B cell (primary cell): ENCODE measurements at regions not wholly inside any gene's neighbourhood (a gene's known extent, or its start where the extent isn't known, plus 50 kb on each side); places are given as distances from the start of the nearest gene placed in this dataset.

Source experiments
- EZH2 ChIP-seq: IDR thresholded peaks from 2 replicates; pipeline ENCODE4 v1.6.1; 2012; ENCODE audit warnings: borderline replicate concordance, low read depth, mild to moderate bottlenecking, moderate library complexity, low read length; ENCODE audit not compliant: insufficient read depth, poor library complexity, severe bottlenecking
- TF ChIP-seq, protein P1 (sequence below): fragments of 200-600 bp; IDR thresholded peaks from one replicate; pipeline ENCODE4 v1.8.0; 2022; ENCODE audit warnings: antibody characterized with exemption, mild to moderate bottlenecking

DNA sequence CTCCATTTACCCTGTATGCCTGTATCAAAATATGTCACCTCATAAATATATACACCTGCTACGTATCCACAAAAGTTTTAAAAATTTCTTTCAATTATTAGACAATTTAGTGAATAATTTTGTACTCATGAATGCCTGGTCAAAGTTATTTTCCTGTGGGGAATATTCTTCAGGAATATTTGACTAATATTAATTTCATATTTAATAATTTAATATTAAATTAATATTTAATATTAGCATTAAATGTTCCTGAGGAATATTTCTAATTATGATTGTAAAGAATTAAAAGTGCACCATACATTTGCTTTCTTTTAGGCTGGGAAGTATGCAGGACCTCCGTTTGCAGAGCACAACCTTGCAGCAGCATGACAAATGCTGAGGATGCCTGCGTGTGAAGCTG lies 422.7 kb downstream of the C3orf38 start:
- no peak for TF ChIP-seq EZH2
- TF ChIP-seq, protein P1, sequence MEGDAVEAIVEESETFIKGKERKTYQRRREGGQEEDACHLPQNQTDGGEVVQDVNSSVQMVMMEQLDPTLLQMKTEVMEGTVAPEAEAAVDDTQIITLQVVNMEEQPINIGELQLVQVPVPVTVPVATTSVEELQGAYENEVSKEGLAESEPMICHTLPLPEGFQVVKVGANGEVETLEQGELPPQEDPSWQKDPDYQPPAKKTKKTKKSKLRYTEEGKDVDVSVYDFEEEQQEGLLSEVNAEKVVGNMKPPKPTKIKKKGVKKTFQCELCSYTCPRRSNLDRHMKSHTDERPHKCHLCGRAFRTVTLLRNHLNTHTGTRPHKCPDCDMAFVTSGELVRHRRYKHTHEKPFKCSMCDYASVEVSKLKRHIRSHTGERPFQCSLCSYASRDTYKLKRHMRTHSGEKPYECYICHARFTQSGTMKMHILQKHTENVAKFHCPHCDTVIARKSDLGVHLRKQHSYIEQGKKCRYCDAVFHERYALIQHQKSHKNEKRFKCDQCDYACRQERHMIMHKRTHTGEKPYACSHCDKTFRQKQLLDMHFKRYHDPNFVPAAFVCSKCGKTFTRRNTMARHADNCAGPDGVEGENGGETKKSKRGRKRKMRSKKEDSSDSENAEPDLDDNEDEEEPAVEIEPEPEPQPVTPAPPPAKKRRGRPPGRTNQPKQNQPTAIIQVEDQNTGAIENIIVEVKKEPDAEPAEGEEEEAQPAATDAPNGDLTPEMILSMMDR = no peak
